SH-SY5Y (cell line): ENCODE measurements at regions not wholly inside any gene's neighbourhood (a gene's known extent, or its start where the extent isn't known, plus 50 kb on each side); places are given as distances from the start of the nearest gene placed in this dataset.

ENCODE experiments used
- GATA2 ChIP-seq: IDR thresholded peaks from 2 replicates; pipeline ENCODE4 v1.6.1; 2011; ENCODE audit warnings: mild to moderate bottlenecking, low read depth, low read length
- GATA3 ChIP-seq: IDR thresholded peaks from 2 replicates; pipeline ENCODE4 v1.6.1; 2011; ENCODE audit warnings: low read depth, mild to moderate bottlenecking, low read length, moderate library complexity

GRCh38 chr1:57678138-57678537 lies 254.3 kb upstream of the DAB1 start:
- TF ChIP-seq GATA2 = no peak
- TF ChIP-seq GATA3 = no peak
